Stomach (tissue), 4 donors: ENCODE measurements at regions not wholly inside any gene's neighbourhood (a gene's known extent, or its start where the extent isn't known, plus 50 kb on each side); places are given as distances from the start of the nearest gene placed in this dataset.

ENCODE experiments used
- CTCF ChIP-seq, 7 experiments: fragments of 450-650 bp in 4 of 7; fragments of 200-600 bp in 3 of 7; sonication (generic) in 3 of 7; IDR thresholded peaks; one replicate each; pipeline ENCODE4 v1.5.1; 2016 to 2019; ENCODE audit warnings: antibody characterized with exemption in 7 of 7, control low read depth in 2 of 7, mild to moderate bottlenecking in 1 of 7
- POLR2A ChIP-seq, 4 donors: fragments of 450-650 bp; IDR thresholded peaks; one replicate each; pipeline ENCODE4 v1.6.1; 2016; ENCODE audit warnings: antibody characterized with exemption in 4 of 4, control low read depth in 2 of 4, mild to moderate bottlenecking in 1 of 4, moderate library complexity in 1 of 4
- POLR2AphosphoS5 ChIP-seq, 3 donors: sonication (generic); formaldehyde crosslinking; IDR thresholded peaks; one replicate each; pipeline ENCODE4 v1.6.1; 2016; ENCODE audit warnings: antibody characterized with exemption in 3 of 3

- TF ChIP-seq CTCF (IDR thresholded peaks at IDR 0.05), result no peak
- no peak for TF ChIP-seq POLR2A (IDR thresholded peaks at IDR 0.05)
- no peak for TF ChIP-seq POLR2AphosphoS5 (IDR thresholded peaks at IDR 0.05)
Measured at GRCh38 chr4:186810613-186811150, 87.0 kb upstream of the FAT1 start.
